ENCODE measurements at regions not wholly inside any gene's neighbourhood (a gene's known extent, or its start where the extent isn't known, plus 50 kb on each side); places are given as distances from the start of the nearest gene placed in this dataset.

DNA sequence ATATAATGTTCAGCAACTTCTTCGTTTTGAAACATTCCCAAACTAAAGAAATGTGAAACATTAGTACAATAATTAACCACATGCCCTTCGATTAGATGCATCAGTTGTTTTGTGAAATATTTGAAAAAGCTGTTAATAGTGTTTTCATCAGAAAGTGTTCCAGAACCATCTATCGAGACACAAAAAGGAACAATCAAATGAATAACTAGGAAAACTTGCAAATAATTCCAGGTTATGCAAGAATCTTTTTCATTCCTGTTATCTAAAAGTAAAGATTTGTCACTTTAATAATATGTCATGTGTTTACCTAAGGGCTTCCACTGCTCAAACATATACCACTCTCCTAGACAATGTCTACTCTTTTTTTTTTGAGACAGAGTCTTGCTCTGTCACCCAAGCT is 904.2 kb upstream of the MIR17HG start:
- intact Hi-C loops (cut with micrococcal nuclease) = no loop called here
- CTCF ChIA-PET = no interaction called here
- ATAC-seq (ENCODE audit: low read depth) (no peak), DNase-seq (no peak)
- TF ChIP-seq CTCF (IDR thresholded peaks at IDR 0.05) = no peak
- H3K4me3 Mint-ChIP-seq = no peak overlapping the region
- peaks cover 3% of the 10 kb centered on the region for H3K9me3 Mint-ChIP-seq
- H3K4me1 Mint-ChIP-seq = no peaks in the 10 kb centered on the region
- POLR2A ChIA-PET = no interaction called here
- no peak overlapping the region for H3K27ac Mint-ChIP-seq
- H3K36me3 Mint-ChIP-seq (ENCODE audit: low read depth) = no peaks in the 10 kb centered on the region
- H3K27me3 Mint-ChIP-seq = no peaks in the 10 kb centered on the region

GRCh38 chr13:90444232-90444631 is 903.3 kb upstream of the MIR17HG start:
- Mint-ChIP-seq H3K4me3 (no peak overlapping the region), H3K4me1 (no peaks in the 10 kb centered on the region), H3K9me3 (peaks cover 3% of the 10 kb centered on the region), H3K27ac (no peak overlapping the region), H3K36me3 (ENCODE audit: low read depth) (no peaks in the 10 kb centered on the region), H3K27me3 (no peaks in the 10 kb centered on the region)
- intact Hi-C loops (cut with micrococcal nuclease) = no loop called here
- CTCF ChIA-PET = no interaction called here
- POLR2A ChIA-PET = no interaction called here
- no peak for ATAC-seq (ENCODE audit: low read depth)
- DNase-seq = no peak
- TF ChIP-seq CTCF (IDR thresholded peaks at IDR 0.05) = no peak

- no peak for ATAC-seq (ENCODE audit: low read depth)
- no peak overlapping the region for H3K27ac Mint-ChIP-seq
- H3K9me3 Mint-ChIP-seq = peaks cover 3% of the 10 kb centered on the region
- H3K4me3 Mint-ChIP-seq = no peak overlapping the region
- H3K36me3 Mint-ChIP-seq (ENCODE audit: low read depth) = no peaks in the 10 kb centered on the region
- no peaks in the 10 kb centered on the region for H3K4me1 Mint-ChIP-seq
- intact Hi-C loops (cut with micrococcal nuclease) = no loop called here
- ChIA-PET CTCF (no interaction called here), POLR2A (no interaction called here)
- DNase-seq = no peak
- TF ChIP-seq CTCF (IDR thresholded peaks at IDR 0.05) = no peak
- H3K27me3 Mint-ChIP-seq = no peaks in the 10 kb centered on the region
Observed at GRCh38 chr13:90445179-90445578, 902.3 kb upstream of the MIR17HG start.

DNA sequence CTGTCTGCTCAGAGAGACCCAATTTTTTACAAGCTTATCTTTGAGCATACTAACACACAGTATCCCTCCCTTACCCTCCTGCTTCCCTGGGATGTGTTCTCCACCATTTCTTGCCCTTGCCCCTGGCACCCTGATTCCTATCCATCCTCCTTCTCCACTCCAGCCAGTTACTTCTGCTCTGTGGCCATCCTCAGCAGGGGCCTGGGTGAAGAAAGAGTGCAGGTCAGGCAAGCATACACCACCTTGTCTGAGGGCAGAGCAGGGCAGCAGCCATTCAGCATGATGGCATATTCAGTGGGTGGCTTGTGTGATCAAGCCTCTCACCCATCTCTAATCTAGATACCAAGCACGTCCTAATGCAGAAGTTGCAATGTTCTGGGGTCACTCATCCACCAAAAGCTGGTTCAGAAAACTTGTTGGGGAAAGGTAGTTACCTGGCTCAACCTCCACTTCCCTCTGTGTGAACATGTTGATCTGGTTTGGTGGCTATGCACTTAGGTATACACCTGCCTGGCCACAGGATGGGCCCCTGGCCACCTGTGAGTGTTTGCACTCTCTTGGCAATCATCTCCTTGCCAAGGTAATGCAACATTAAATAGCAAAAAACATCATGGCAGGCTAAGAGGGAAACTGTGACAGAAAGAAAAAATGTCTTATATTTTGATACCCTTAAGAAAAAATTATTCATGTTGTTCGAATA is 900.3 kb upstream of the MIR17HG start:
- POLR2A ChIA-PET = no interaction called here
- Mint-ChIP-seq H3K27me3 (no peaks in the 10 kb centered on the region), H3K9me3 (peaks cover 3% of the 10 kb centered on the region), H3K4me1 (no peaks in the 10 kb centered on the region), H3K27ac (no peak overlapping the region), H3K36me3 (ENCODE audit: low read depth) (no peaks in the 10 kb centered on the region), H3K4me3 (no peak overlapping the region)
- no peak for ATAC-seq (ENCODE audit: low read depth)
- TF ChIP-seq CTCF (IDR thresholded peaks at IDR 0.05) = no peak
- no peak for DNase-seq
- intact Hi-C loops (cut with micrococcal nuclease) = no loop called here
- CTCF ChIA-PET = no interaction called here

- CTCF ChIA-PET = no interaction called here
- no peak for DNase-seq
- Mint-ChIP-seq H3K9me3 (peaks cover 3% of the 10 kb centered on the region), H3K27ac (no peak overlapping the region), H3K4me3 (no peak overlapping the region), H3K4me1 (no peaks in the 10 kb centered on the region), H3K27me3 (no peaks in the 10 kb centered on the region), H3K36me3 (ENCODE audit: low read depth) (no peaks in the 10 kb centered on the region)
- POLR2A ChIA-PET = no interaction called here
- no peak for ATAC-seq (ENCODE audit: low read depth)
- intact Hi-C loops (cut with micrococcal nuclease) = no loop called here
- no peak for TF ChIP-seq CTCF (IDR thresholded peaks at IDR 0.05)
Observed at GRCh38 chr13:90447734-90448101, 899.8 kb upstream of the MIR17HG start.
